GM12878 (cell line): ENCODE measurements at regions not wholly inside any gene's neighbourhood (a gene's known extent, or its start where the extent isn't known, plus 50 kb on each side); places are given as distances from the start of the nearest gene placed in this dataset.

ENCODE experiments used
- ATAC-seq: fragments of 200-7000 bp; cut with Tn5 transposase; 3 replicates; pipeline ENCODE4 v1.9.1; 2020; ENCODE audit warnings: mild to moderate bottlenecking, moderate library complexity
- BruUV-seq: library from RNA; stranded (reverse); fragments of 400-500 nt; replicated peaks from 2 replicates; lab custom pipeline; 2021; lab: Mats Ljungman, UMichigan
- CTCF ChIA-PET: fragments of 300-600 bp; sonication (Branson Sonifier 250); formaldehyde crosslinking; extraction: SDS; loops from one replicate; lab custom pipeline; 2021; ENCODE audit warnings: inconsistent platforms; lab: Yijun Ruan, JAX
- POLR2A ChIA-PET: fragments of 350-600 bp; formaldehyde crosslinking; extraction: SDS; loops from one replicate; lab custom pipeline; 2021; ENCODE audit warnings: inconsistent platforms; lab: Charles Lee
- RAD21 ChIA-PET: fragments of 300-600 bp; sonication (Branson Sonifier 250); formaldehyde crosslinking; loops from one replicate; lab custom pipeline; 2023; ENCODE audit warnings: antibody characterized with exemption; ENCODE audit not compliant: unreplicated experiment; lab: Charles Lee
- SMC1A ChIA-PET: fragments of 300-600 bp; sonication (Branson Sonifier 250); formaldehyde crosslinking; loops from one replicate; lab custom pipeline; 2023; ENCODE audit not compliant: unreplicated experiment, uncharacterized antibody; lab: Charles Lee
- DNase-seq: peaks from one replicate; pipeline ENCODE4 v3.0.0-alpha.2; 2011; ENCODE audit warnings: low read depth, low spot score
- FAIRE-seq: peaks from 3 replicates; lab custom pipeline; 2011; peaks lifted over from hg19 to GRCh38; lab: Jason Lieb, UNC
- H2AFZ ChIP-seq: 2 replicates; pipeline ENCODE4 v1.6.0; 2011; ENCODE audit warnings: low read depth, low read length, control low read depth; ENCODE audit not compliant: control insufficient read depth
- H3K27ac ChIP-seq: 2 replicates; pipeline ENCODE4 v1.5.1; 2011; ENCODE audit warnings: control low read depth; ENCODE audit not compliant: control insufficient read depth, insufficient read depth
- H3K27me3 ChIP-seq, 2 experiments: replicated peaks in 1 of 2; 2 replicates each; pipeline versions ENCODE4 v1.6.0 to v1.6.1; 2011; ENCODE audit warnings: low read length in 1 of 2; ENCODE audit not compliant: control insufficient read depth in 2 of 2, insufficient read depth in 2 of 2
- H3K36me3 ChIP-seq, 2 experiments: 2 replicates each; pipeline ENCODE4 v1.5.1; 2011; ENCODE audit warnings: low read length in 1 of 2; ENCODE audit not compliant: control insufficient read depth in 2 of 2, insufficient read depth in 2 of 2
- H3K4me1 ChIP-seq: 2 replicates; pipeline ENCODE4 v1.6.1; 2011; ENCODE audit warnings: mild to moderate bottlenecking, low read length, moderate library complexity, mixed read lengths; ENCODE audit not compliant: control insufficient read depth, insufficient read depth
- H3K4me2 ChIP-seq: 2 replicates; pipeline ENCODE4 v1.6.0; 2011; ENCODE audit warnings: control low read depth; ENCODE audit not compliant: control insufficient read depth, insufficient read depth
- H3K4me3 ChIP-seq: fragments of 200-600 bp; sonication (generic); 2 replicates; pipeline ENCODE4 v1.5.1; 2016
- H3K79me2 ChIP-seq: 2 replicates; pipeline ENCODE4 v1.6.0; 2011; ENCODE audit warnings: low read length; ENCODE audit not compliant: control insufficient read depth, insufficient read depth
- H3K9ac ChIP-seq: 2 replicates; pipeline ENCODE4 v1.8.0; 2011; ENCODE audit warnings: low read length, control low read depth, mixed read lengths; ENCODE audit not compliant: control insufficient read depth, insufficient read depth
- H3K9me3 ChIP-seq: replicated peaks from 3 replicates; pipeline ENCODE4 v1.5.1; 2011; ENCODE audit warnings: mild to moderate bottlenecking, low read length; ENCODE audit not compliant: control insufficient read depth, insufficient read depth
- H4K20me1 ChIP-seq: 2 replicates; pipeline ENCODE4 v1.6.0; 2011; ENCODE audit not compliant: control insufficient read depth, insufficient read depth
- ATF7 ChIP-seq: fragments of 450-650 bp; IDR thresholded peaks from 2 replicates; pipeline ENCODE4 v1.6.1; 2016; ENCODE audit warnings: low read depth, mild to moderate bottlenecking
- BMI1 ChIP-seq: fragments of 450-650 bp; IDR thresholded peaks from 2 replicates; pipeline ENCODE4 v1.6.1; 2016; ENCODE audit warnings: mild to moderate bottlenecking, moderate library complexity, borderline replicate concordance
- CBFB ChIP-seq: IDR thresholded peaks from 2 replicates; pipeline ENCODE4 v1.6.1; 2016; ENCODE audit warnings: antibody characterized with exemption, low read depth
- CBX3 ChIP-seq: fragments of 200-600 bp; sonication (generic); IDR thresholded peaks from 2 replicates; pipeline ENCODE4 v1.6.1; 2016; ENCODE audit warnings: low read depth, borderline replicate concordance
- CHD2 ChIP-seq: IDR thresholded peaks from 2 replicates; pipeline ENCODE4 v1.6.1; 2011; ENCODE audit warnings: low read depth, low read length, improper control_type of control experiment, borderline replicate concordance
- CTCF ChIP-seq, 3 experiments: IDR thresholded peaks in 2 of 3; conservative IDR thresholded peaks in 1 of 3; 2 replicates each; pipeline ENCODE4 v1.5.1; 2011; ENCODE audit warnings: low read depth in 3 of 3, low read length in 3 of 3, mild to moderate bottlenecking in 3 of 3, control low read depth in 2 of 3, moderate library complexity in 2 of 3, inconsistent platforms in 1 of 3, mixed read lengths in 1 of 3; ENCODE audit not compliant: control insufficient read depth in 2 of 3, insufficient read depth in 1 of 3; ENCODE audit errors: extremely low read depth in 1 of 3
- JUNB ChIP-seq: IDR thresholded peaks from 2 replicates; pipeline ENCODE4 v1.6.1; 2016; ENCODE audit warnings: antibody characterized with exemption, mild to moderate bottlenecking
- NFYA ChIP-seq: IDR thresholded peaks from 2 replicates; pipeline ENCODE4 v1.6.1; 2011; ENCODE audit warnings: low read depth, mild to moderate bottlenecking, low read length, improper control_type of control experiment, borderline replicate concordance
- RAD51 ChIP-seq: fragments of 450-650 bp; IDR thresholded peaks from 2 replicates; pipeline ENCODE4 v1.6.1; 2016; ENCODE audit warnings: moderate library complexity, mild to moderate bottlenecking, inconsistent platforms
- SIX5 ChIP-seq: IDR thresholded peaks from 2 replicates; pipeline ENCODE4 v1.6.1; 2011; ENCODE audit warnings: mild to moderate bottlenecking, low read depth, low read length, moderate library complexity; ENCODE audit not compliant: severe bottlenecking
- SREBF2 ChIP-seq: IDR thresholded peaks from 2 replicates; pipeline ENCODE4 v1.6.1; 2012; ENCODE audit warnings: mild to moderate bottlenecking, low read length
- SRF ChIP-seq, 2 experiments: IDR thresholded peaks; 2 replicates each; pipeline ENCODE4 v1.6.1; 2011; ENCODE audit warnings: low read depth in 2 of 2, low read length in 2 of 2, mild to moderate bottlenecking in 1 of 2, moderate library complexity in 1 of 2
- TBL1XR1 ChIP-seq: IDR thresholded peaks from 2 replicates; pipeline ENCODE4 v1.6.1; 2012; ENCODE audit warnings: low read depth, low read length, improper control_type of control experiment
- TCF3 ChIP-seq: IDR thresholded peaks from 2 replicates; pipeline ENCODE4 v1.6.1; 2012; ENCODE audit warnings: low read depth, mild to moderate bottlenecking, low read length, borderline replicate concordance; ENCODE audit not compliant: insufficient read depth
- USF1 ChIP-seq: IDR thresholded peaks from 2 replicates; pipeline ENCODE4 v1.6.1; 2011; ENCODE audit warnings: borderline replicate concordance, low read depth, mild to moderate bottlenecking, moderate library complexity, mixed read lengths, low read length; ENCODE audit not compliant: insufficient read depth; ENCODE audit errors: extremely low read length
- WGBS: methylation state at CpG from one replicate; pipeline ENCODE4 v1.1.6; 2016; ENCODE audit warnings: low lambda C conversion rate; ENCODE audit not compliant: insufficient replicate concordance, insufficient coverage; ENCODE audit errors: missing lambda C conversion rate; 5-methylcytosine and 5-hydroxymethylcytosine counted together
- in situ Hi-C: fragments of 300-500 bp; cut with MboI; formaldehyde crosslinking; loops from 9 replicates; pipeline ENCODE4 v1.14.3; 2018; ENCODE audit warnings: mixed read lengths
- intact Hi-C: fragments of 100-400 bp; cut with micrococcal nuclease; formaldehyde crosslinking; loops from one replicate; pipeline ENCODE4 v1.14.2; 2022; ENCODE audit not compliant: unreplicated experiment

DNA sequence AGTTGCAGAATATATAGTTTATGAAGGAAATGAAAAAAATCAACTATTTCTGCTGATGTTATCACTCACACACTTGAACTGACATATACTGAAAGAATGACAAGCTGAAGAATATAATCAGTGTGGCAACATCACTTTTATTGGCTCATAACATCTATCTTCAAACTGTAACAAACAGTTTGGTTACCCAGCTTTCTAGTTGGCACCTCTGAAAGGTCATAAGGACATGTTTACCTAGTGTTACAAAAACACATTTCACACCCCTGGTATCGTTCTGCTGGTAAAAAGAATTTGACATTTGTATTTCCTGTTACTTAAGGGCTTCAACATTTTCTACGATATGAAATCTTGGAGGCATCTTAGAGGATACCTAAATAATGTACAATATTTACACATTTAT is 1267.0 kb upstream of the NCAM2 start:
- DNase-seq, result no peak
- no peaks in the 10 kb centered on the region for H3K27me3 ChIP-seq
- TF ChIP-seq SRF (IDR thresholded peaks at IDR 0.05; ENCODE audit: low read depth in 2 of 2, low read length in 2 of 2), result no peak
- TF ChIP-seq CHD2, result no peak
- no peak for TF ChIP-seq USF1
- TF ChIP-seq ATF7, result no peak
- no peak for TF ChIP-seq TBL1XR1
- TF ChIP-seq SREBF2, result no peak
- no peak for TF ChIP-seq RAD51
- no peak for TF ChIP-seq CBX3
- no peak for TF ChIP-seq NFYA
- TF ChIP-seq CTCF (IDR thresholded peaks at IDR 0.05 in 2 of 3, conservative IDR thresholded peaks at IDR 0.05 in 1 of 3; ENCODE audit: control insufficient read depth in 2 of 3, extremely low read depth in 1 of 3, insufficient read depth in 1 of 3, low read depth in 3 of 3, low read length in 3 of 3), result no peak
- TF ChIP-seq BMI1, result no peak
- TF ChIP-seq JUNB, result no peak
- TF ChIP-seq TCF3, result no peak
- no peak for TF ChIP-seq SIX5
- TF ChIP-seq CBFB, result no peak
- TF ChIP-seq, all 136 proteins: peak for 0
- intact Hi-C loops (no loop called here), in situ Hi-C loops (no loop called here)
- no peak for ATAC-seq
- Histone ChIP-seq H3K27ac (no peak overlapping the region), H3K79me2 (no peaks in the 10 kb centered on the region), H3K36me3 (no peaks in the 10 kb centered on the region), H3K4me2 (no peak overlapping the region), H4K20me1 (no peaks in the 10 kb centered on the region), H3K4me1 (no peaks in the 10 kb centered on the region), H3K9me3 (no peaks in the 10 kb centered on the region), H2AFZ (no peak overlapping the region), H3K4me3 (no peak overlapping the region), H3K9ac (no peak overlapping the region)
- WGBS, result 5% methylated on average over 2 of the region's 2 CpGs
- CTCF ChIA-PET, result interaction anchor here (1.1 kb wide), 1 partner anchor 9 kb away, joined by 3 read pairs; no protein-coding TSS in a partner anchor
- FAIRE-seq, result no peak
- SMC1A ChIA-PET, result interaction anchor here (1.6 kb wide), 1 partner anchor 10 kb away, joined by 4 read pairs; no protein-coding TSS in a partner anchor
- no TSS peak for BruUV-seq
- RAD21 ChIA-PET, result no interaction called here
- POLR2A ChIA-PET, result no interaction called here
